ENCODE measurements at regions not wholly inside any gene's neighbourhood (a gene's known extent, or its start where the extent isn't known, plus 50 kb on each side); places are given as distances from the start of the nearest gene placed in this dataset.

- BruUV-seq (replicated peaks) = no TSS peak
- intact Hi-C loops (cut with micrococcal nuclease; ENCODE audit: unreplicated experiment) = no loop called here
- no peaks in the 10 kb centered on the region for H3K9me3 Mint-ChIP-seq (ENCODE audit: low read depth, unreplicated experiment)
- no peak overlapping the region for H3K27ac Mint-ChIP-seq (ENCODE audit: unreplicated experiment)
- CTCF ChIA-PET = no interaction called here
- H3K27me3 Mint-ChIP-seq (ENCODE audit: unreplicated experiment) = peaks cover 62% of the 10 kb centered on the region
- no peaks in the 10 kb centered on the region for H3K36me3 Mint-ChIP-seq (ENCODE audit: insufficient read depth, unreplicated experiment)
- no peak overlapping the region for H3K4me3 Mint-ChIP-seq (ENCODE audit: low read depth, unreplicated experiment)
- DNase-seq = peak; percentile 17
- TF ChIP-seq CTCF (IDR thresholded peaks at IDR 0.05; ENCODE audit: unreplicated experiment) = no peak
- no peaks in the 10 kb centered on the region for H3K4me1 Mint-ChIP-seq (ENCODE audit: low read depth, unreplicated experiment)
Measured at GRCh38 chr7:35508623-35509400, 186.1 kb downstream of the HERPUD2 start.

- DNase-seq = no peak
- Mint-ChIP-seq H3K36me3 (ENCODE audit: insufficient read depth, unreplicated experiment) (no peaks in the 10 kb centered on the region), H3K27me3 (ENCODE audit: unreplicated experiment) (peaks cover 47% of the 10 kb centered on the region), H3K4me3 (ENCODE audit: low read depth, unreplicated experiment) (no peak overlapping the region), H3K9me3 (ENCODE audit: low read depth, unreplicated experiment) (no peaks in the 10 kb centered on the region), H3K4me1 (ENCODE audit: low read depth, unreplicated experiment) (no peaks in the 10 kb centered on the region), H3K27ac (ENCODE audit: unreplicated experiment) (no peak overlapping the region)
- intact Hi-C loops (cut with micrococcal nuclease; ENCODE audit: unreplicated experiment) = no loop called here
- no peak for TF ChIP-seq CTCF (IDR thresholded peaks at IDR 0.05; ENCODE audit: unreplicated experiment)
- CTCF ChIA-PET = no interaction called here
- BruUV-seq (replicated peaks) = no TSS peak
Measured at GRCh38 chr7:35505066-35505465, 189.9 kb downstream of the HERPUD2 start.

GRCh38 chr7:35504365-35504764 lies 190.6 kb downstream of the HERPUD2 start:
- H3K4me3 Mint-ChIP-seq (ENCODE audit: low read depth, unreplicated experiment) = no peak overlapping the region
- H3K27ac Mint-ChIP-seq (ENCODE audit: unreplicated experiment) = no peak overlapping the region
- TF ChIP-seq CTCF (IDR thresholded peaks at IDR 0.05; ENCODE audit: unreplicated experiment) = no peak
- no peak for DNase-seq
- peaks cover 47% of the 10 kb centered on the region for H3K27me3 Mint-ChIP-seq (ENCODE audit: unreplicated experiment)
- H3K4me1 Mint-ChIP-seq (ENCODE audit: low read depth, unreplicated experiment) = no peaks in the 10 kb centered on the region
- no peaks in the 10 kb centered on the region for H3K9me3 Mint-ChIP-seq (ENCODE audit: low read depth, unreplicated experiment)
- CTCF ChIA-PET = no interaction called here
- intact Hi-C loops (cut with micrococcal nuclease; ENCODE audit: unreplicated experiment) = no loop called here
- no peaks in the 10 kb centered on the region for H3K36me3 Mint-ChIP-seq (ENCODE audit: insufficient read depth, unreplicated experiment)
- no TSS peak for BruUV-seq (replicated peaks)

GRCh38 chr7:35501681-35502080 lies 193.3 kb downstream of the HERPUD2 start:
- CTCF ChIA-PET = no interaction called here
- no peak overlapping the region for H3K4me3 Mint-ChIP-seq (ENCODE audit: low read depth, unreplicated experiment)
- no peak for DNase-seq

More at GRCh38 chr7:35501681-35502080, 193.3 kb downstream of the HERPUD2 start:
- Mint-ChIP-seq H3K9me3 (ENCODE audit: low read depth, unreplicated experiment) (no peaks in the 10 kb centered on the region), H3K36me3 (ENCODE audit: insufficient read depth, unreplicated experiment) (no peaks in the 10 kb centered on the region), H3K27ac (ENCODE audit: unreplicated experiment) (no peak overlapping the region), H3K4me1 (ENCODE audit: low read depth, unreplicated experiment) (no peaks in the 10 kb centered on the region), H3K27me3 (ENCODE audit: unreplicated experiment) (peaks cover 69% of the 10 kb centered on the region)
- BruUV-seq (replicated peaks) = no TSS peak
- intact Hi-C loops (cut with micrococcal nuclease; ENCODE audit: unreplicated experiment) = no loop called here
- no peak for TF ChIP-seq CTCF (IDR thresholded peaks at IDR 0.05; ENCODE audit: unreplicated experiment)
